GM10266 (cell line): ENCODE measurements at regions not wholly inside any gene's neighbourhood (a gene's known extent, or its start where the extent isn't known, plus 50 kb on each side); places are given as distances from the start of the nearest gene placed in this dataset.
"Not testable (repeated sequence)": the region's sequence is repeated elsewhere in the genome, so short reads cannot be mapped to it uniquely, and the experiment has no call there.

Source experiments
- DNase-seq: peaks from one replicate; pipeline ENCODE4 v3.0.0; 2012; ENCODE audit errors: extremely low spot score
- CTCF ChIP-seq: IDR thresholded peaks from 2 replicates; pipeline ENCODE4 v1.5.1; 2012; ENCODE audit warnings: mild to moderate bottlenecking, low read depth; ENCODE audit not compliant: control insufficient read depth, insufficient read depth; ENCODE audit errors: missing control alignments

GRCh38 chrX:76509775-76510174 lies 82.3 kb downstream of the MAGEE1 start:
- DNase-seq, result no peak
- no peak for TF ChIP-seq CTCF

GRCh38 chrX:76517544-76517943 lies 90.0 kb downstream of the MAGEE1 start:
- no peak for TF ChIP-seq CTCF
- DNase-seq, result no peak

GRCh38 chrX:76520273-76521054 lies 93.0 kb downstream of the MAGEE1 start:
- TF ChIP-seq CTCF, result no peak

GRCh38 chrX:76535675-76536074 lies 108.2 kb downstream of the MAGEE1 start:
- not testable (repeated sequence) for DNase-seq

More at GRCh38 chrX:76520273-76521054, 93.0 kb downstream of the MAGEE1 start:
- no peak for DNase-seq

GRCh38 chrX:76538860-76539259 lies 111.3 kb downstream of the MAGEE1 start:
- TF ChIP-seq CTCF, result no peak
- no peak for DNase-seq

- not testable (repeated sequence) for DNase-seq
These were observed 115.9 kb downstream of the MAGEE1 start for GRCh38 chrX:76543381-76543780.

GRCh38 chrX:76550016-76550415 lies 122.5 kb downstream of the MAGEE1 start:
- TF ChIP-seq CTCF, result no peak
- DNase-seq, result no peak

GRCh38 chrX:76555269-76555668 lies 127.8 kb downstream of the MAGEE1 start:
- DNase-seq, result no peak
- no peak for TF ChIP-seq CTCF
